RWPE1 (cell line): ENCODE measurements at regions not wholly inside any gene's neighbourhood (a gene's known extent, or its start where the extent isn't known, plus 50 kb on each side); places are given as distances from the start of the nearest gene placed in this dataset.
A peak's percentile ranks its signal among the peaks of the same experiment; 100 is the strongest.

Experiments used
- CTCF ChIA-PET: fragments of 350-600 bp; sonication (Branson Sonifier 250); formaldehyde crosslinking; extraction: SDS; loops from one replicate; lab custom pipeline; 2021; lab: Yijun Ruan, JAX
- POLR2A ChIA-PET: fragments of 400-600 bp; formaldehyde crosslinking; extraction: SDS; loops from one replicate; lab custom pipeline; 2020; ENCODE audit warnings: antibody characterized with exemption; ENCODE audit not compliant: low non-redundant PET; lab: Yijun Ruan, JAX
- DNase-seq: peaks from one replicate; pipeline ENCODE4 v3.0.0; 2012; ENCODE audit warnings: low spot score
- H3K27ac ChIP-seq: fragments of 450-650 bp; 2 replicates; pipeline ENCODE4 v1.5.1; 2017
- TF ChIP-seq, protein P1 (sequence below): fragments of 450-650 bp; conservative IDR thresholded peaks from 2 replicates; pipeline ENCODE4 v1.5.1; 2017; ENCODE audit warnings: low read depth, mild to moderate bottlenecking

- TF ChIP-seq, protein P1, sequence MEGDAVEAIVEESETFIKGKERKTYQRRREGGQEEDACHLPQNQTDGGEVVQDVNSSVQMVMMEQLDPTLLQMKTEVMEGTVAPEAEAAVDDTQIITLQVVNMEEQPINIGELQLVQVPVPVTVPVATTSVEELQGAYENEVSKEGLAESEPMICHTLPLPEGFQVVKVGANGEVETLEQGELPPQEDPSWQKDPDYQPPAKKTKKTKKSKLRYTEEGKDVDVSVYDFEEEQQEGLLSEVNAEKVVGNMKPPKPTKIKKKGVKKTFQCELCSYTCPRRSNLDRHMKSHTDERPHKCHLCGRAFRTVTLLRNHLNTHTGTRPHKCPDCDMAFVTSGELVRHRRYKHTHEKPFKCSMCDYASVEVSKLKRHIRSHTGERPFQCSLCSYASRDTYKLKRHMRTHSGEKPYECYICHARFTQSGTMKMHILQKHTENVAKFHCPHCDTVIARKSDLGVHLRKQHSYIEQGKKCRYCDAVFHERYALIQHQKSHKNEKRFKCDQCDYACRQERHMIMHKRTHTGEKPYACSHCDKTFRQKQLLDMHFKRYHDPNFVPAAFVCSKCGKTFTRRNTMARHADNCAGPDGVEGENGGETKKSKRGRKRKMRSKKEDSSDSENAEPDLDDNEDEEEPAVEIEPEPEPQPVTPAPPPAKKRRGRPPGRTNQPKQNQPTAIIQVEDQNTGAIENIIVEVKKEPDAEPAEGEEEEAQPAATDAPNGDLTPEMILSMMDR: no peak
- ChIA-PET CTCF (interaction anchor here (0.6 kb wide), 1 partner anchor 300 kb away, joined by 3 read pairs; no protein-coding TSS in a partner anchor), POLR2A (no interaction called here)
- no peak overlapping the region for H3K27ac ChIP-seq
- no peak for DNase-seq
Measured at GRCh38 chr4:29058531-29058930, 1661.6 kb upstream of the PCDH7 start.

GRCh38 chr4:29066861-29067260 lies 1653.3 kb upstream of the PCDH7 start:
- H3K27ac ChIP-seq: no peak overlapping the region
- ChIA-PET CTCF (interaction anchor here (0.7 kb wide), 1 partner anchor 514 kb away, joined by 3 read pairs; no protein-coding TSS in a partner anchor), POLR2A (no interaction called here)
- TF ChIP-seq, protein P1: no peak
- DNase-seq: no peak

DNA sequence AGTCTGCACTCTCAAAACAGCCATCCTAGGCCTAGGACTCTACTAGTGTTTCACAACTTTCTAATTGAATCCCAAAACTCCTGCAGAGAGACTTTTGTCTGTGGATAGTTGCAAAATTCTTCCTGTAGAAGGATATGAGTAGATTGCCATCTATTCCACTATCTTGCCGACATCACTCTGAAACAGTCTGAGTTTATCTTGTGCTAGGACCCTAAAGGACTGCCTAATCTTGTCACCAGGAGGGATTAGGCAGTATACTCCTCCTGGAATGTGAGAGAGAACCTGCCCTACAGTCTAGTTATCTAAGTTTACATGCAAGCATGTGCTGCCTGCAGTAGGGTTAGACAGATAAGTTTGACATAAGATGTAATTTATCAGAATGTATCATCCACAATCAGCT lies 1646.6 kb upstream of the PCDH7 start:
- ChIA-PET POLR2A (no interaction called here), CTCF (no interaction called here)
- TF ChIP-seq, protein P1: no peak
- no peak for DNase-seq
- H3K27ac ChIP-seq: no peak overlapping the region

DNA sequence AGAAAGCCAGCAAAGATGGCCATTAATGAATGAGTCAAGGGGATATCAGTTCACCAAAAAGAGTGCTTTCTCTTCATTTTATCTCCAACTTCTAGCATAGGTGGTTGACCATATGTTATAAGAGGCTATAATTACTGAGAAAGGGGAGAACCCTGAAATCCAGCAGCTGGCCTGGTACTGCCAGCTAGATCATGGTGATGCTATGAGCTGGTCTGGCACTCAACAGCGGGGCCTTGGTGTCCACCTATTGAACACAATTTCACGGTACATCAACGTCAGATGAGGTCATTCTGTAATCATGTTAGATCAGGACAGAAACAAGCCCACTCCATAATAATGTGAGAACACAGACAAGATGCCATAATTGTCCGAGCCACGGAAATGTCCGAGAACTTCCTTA lies 1644.8 kb upstream of the PCDH7 start:
- POLR2A ChIA-PET: no interaction called here
- TF ChIP-seq, protein P1: no peak
- DNase-seq: no peak
- H3K27ac ChIP-seq: no peak overlapping the region
- CTCF ChIA-PET: no interaction called here

GRCh38 chr4:29079260-29079659 lies 1640.9 kb upstream of the PCDH7 start:
- no peak overlapping the region for H3K27ac ChIP-seq
- DNase-seq: no peak
- POLR2A ChIA-PET: no interaction called here
- TF ChIP-seq, protein P1: no peak
- CTCF ChIA-PET: no interaction called here

- ChIA-PET POLR2A (no interaction called here), CTCF (interaction anchor here (0.5 kb wide), 1 partner anchor 1417 kb away, joined by 3 read pairs; no protein-coding TSS in a partner anchor)
- TF ChIP-seq, protein P1: peak; percentile 29
- DNase-seq: no peak
- H3K27ac ChIP-seq: no peak overlapping the region
Measured at GRCh38 chr4:29081234-29081955, 1638.8 kb upstream of the PCDH7 start.
